ENCODE measurements at regions not wholly inside any gene's neighbourhood (a gene's known extent, or its start where the extent isn't known, plus 50 kb on each side); places are given as distances from the start of the nearest gene placed in this dataset.

DNA sequence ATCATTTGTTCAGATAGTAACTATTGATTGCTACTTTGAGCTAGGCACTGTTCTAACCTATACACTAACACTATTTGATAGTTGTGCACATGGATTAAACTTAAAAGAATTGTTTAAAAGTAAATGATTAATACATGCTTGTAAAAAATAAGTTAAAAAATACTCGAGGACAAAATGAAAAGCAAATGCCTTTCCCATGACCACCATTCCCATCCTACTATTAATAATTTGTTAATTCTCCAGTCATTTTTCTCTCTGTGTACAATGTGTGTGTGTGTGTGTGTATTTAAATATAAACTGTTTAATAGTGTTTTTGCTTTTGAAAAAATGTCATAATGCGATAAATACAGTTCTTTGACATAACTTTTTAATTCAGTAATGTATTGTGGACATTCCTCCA, 78.7 kb upstream of the KCNMB2 start:
- no peak overlapping the region for H3K9ac ChIP-seq (ENCODE audit: low read length in 2 of 2)
- H3K4me1 ChIP-seq (ENCODE audit: control insufficient read depth, insufficient read depth, low read length), result peaks cover 8% of the 10 kb centered on the region
- no peaks in the 10 kb centered on the region for H3K36me3 ChIP-seq (ENCODE audit: control insufficient read depth in 2 of 2, insufficient read depth in 2 of 2, low read length in 2 of 2)
- H3K9me3 ChIP-seq (ENCODE audit: control insufficient read depth in 2 of 2, low read length in 2 of 2), result no peaks in the 10 kb centered on the region
- no peak overlapping the region for H3K27ac ChIP-seq (ENCODE audit: low read length)
- H3K4me3 ChIP-seq (ENCODE audit: low read length in 2 of 2), result no peak overlapping the region
- H3K27me3 ChIP-seq (ENCODE audit: control insufficient read depth in 1 of 2, insufficient read depth in 2 of 2, low read length in 2 of 2), result no peaks in the 10 kb centered on the region

- Histone ChIP-seq H3K36me3 (ENCODE audit: control insufficient read depth in 2 of 2, insufficient read depth in 2 of 2, low read length in 2 of 2) (no peaks in the 10 kb centered on the region), H3K4me3 (ENCODE audit: low read length in 2 of 2) (no peak overlapping the region), H3K27ac (ENCODE audit: low read length) (no peak overlapping the region), H3K9ac (ENCODE audit: low read length in 2 of 2) (no peak overlapping the region), H3K9me3 (ENCODE audit: control insufficient read depth in 2 of 2, low read length in 2 of 2) (no peaks in the 10 kb centered on the region), H3K4me1 (ENCODE audit: control insufficient read depth, insufficient read depth, low read length) (peaks cover 8% of the 10 kb centered on the region), H3K27me3 (ENCODE audit: control insufficient read depth in 1 of 2, insufficient read depth in 2 of 2, low read length in 2 of 2) (no peaks in the 10 kb centered on the region)
These were observed 77.8 kb upstream of the KCNMB2 start for GRCh38 chr3:178458313-178459037.

GRCh38 chr3:178459038-178459410, 77.2 kb upstream of the KCNMB2 start:
- Histone ChIP-seq H3K9me3 (ENCODE audit: control insufficient read depth in 2 of 2, low read length in 2 of 2) (no peaks in the 10 kb centered on the region), H3K9ac (ENCODE audit: low read length in 2 of 2) (no peak overlapping the region), H3K4me1 (ENCODE audit: control insufficient read depth, insufficient read depth, low read length) (peaks cover 8% of the 10 kb centered on the region), H3K27me3 (ENCODE audit: control insufficient read depth in 1 of 2, insufficient read depth in 2 of 2, low read length in 2 of 2) (no peaks in the 10 kb centered on the region), H3K27ac (ENCODE audit: low read length) (no peak overlapping the region), H3K36me3 (ENCODE audit: control insufficient read depth in 2 of 2, insufficient read depth in 2 of 2, low read length in 2 of 2) (no peaks in the 10 kb centered on the region), H3K4me3 (ENCODE audit: low read length in 2 of 2) (no peak overlapping the region)

GRCh38 chr3:178465260-178466180, 70.7 kb upstream of the KCNMB2 start:
- H3K27me3 ChIP-seq (ENCODE audit: control insufficient read depth in 1 of 2, insufficient read depth in 2 of 2, low read length in 2 of 2), result no peaks in the 10 kb centered on the region

GRCh38 chr3:178472941-178473340, 63.3 kb upstream of the KCNMB2 start:
- Histone ChIP-seq H3K9ac (ENCODE audit: low read length in 2 of 2) (no peak overlapping the region), H3K27me3 (ENCODE audit: control insufficient read depth in 1 of 2, insufficient read depth in 2 of 2, low read length in 2 of 2) (no peaks in the 10 kb centered on the region), H3K4me3 (ENCODE audit: low read length in 2 of 2) (no peak overlapping the region), H3K9me3 (ENCODE audit: control insufficient read depth in 2 of 2, low read length in 2 of 2) (no peaks in the 10 kb centered on the region), H3K27ac (ENCODE audit: low read length) (no peak overlapping the region), H3K36me3 (ENCODE audit: control insufficient read depth in 2 of 2, insufficient read depth in 2 of 2, low read length in 2 of 2) (no peaks in the 10 kb centered on the region), H3K4me1 (ENCODE audit: control insufficient read depth, insufficient read depth, low read length) (no peaks in the 10 kb centered on the region)

More at GRCh38 chr3:178465260-178466180, 70.7 kb upstream of the KCNMB2 start:
- Histone ChIP-seq H3K4me3 (ENCODE audit: low read length in 2 of 2) (no peak overlapping the region), H3K27ac (ENCODE audit: low read length) (no peak overlapping the region), H3K36me3 (ENCODE audit: control insufficient read depth in 2 of 2, insufficient read depth in 2 of 2, low read length in 2 of 2) (no peaks in the 10 kb centered on the region), H3K9me3 (ENCODE audit: control insufficient read depth in 2 of 2, low read length in 2 of 2) (peaks cover 0 to 3% of the 10 kb centered on the region in 2 donors), H3K9ac (ENCODE audit: low read length in 2 of 2) (no peak overlapping the region), H3K4me1 (ENCODE audit: control insufficient read depth, insufficient read depth, low read length) (no peaks in the 10 kb centered on the region)

DNA sequence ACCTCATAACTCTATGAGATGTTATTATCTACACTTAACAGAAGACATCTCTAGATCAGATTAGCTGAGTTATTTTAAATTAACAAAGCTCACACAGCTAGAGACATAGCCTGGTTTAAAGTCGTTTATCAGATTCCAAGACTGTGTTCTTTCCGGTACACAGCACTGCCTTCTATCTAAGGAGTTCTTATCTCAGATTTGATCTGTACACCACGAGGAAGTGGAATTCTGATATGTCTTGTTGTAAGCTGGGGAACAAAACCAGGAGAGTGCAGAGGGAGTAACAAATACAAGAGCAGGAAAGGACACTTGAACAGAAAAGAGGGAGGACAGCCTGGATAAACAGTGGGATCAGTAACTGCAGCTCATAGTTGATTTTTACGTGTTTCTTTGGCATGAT, 61.7 kb upstream of the KCNMB2 start:
- no peaks in the 10 kb centered on the region for H3K9me3 ChIP-seq (ENCODE audit: control insufficient read depth in 2 of 2, low read length in 2 of 2)
- no peaks in the 10 kb centered on the region for H3K27me3 ChIP-seq (ENCODE audit: control insufficient read depth in 1 of 2, insufficient read depth in 2 of 2, low read length in 2 of 2)
- no peak overlapping the region for H3K9ac ChIP-seq (ENCODE audit: low read length in 2 of 2)
- H3K27ac ChIP-seq (ENCODE audit: low read length), result no peak overlapping the region
- no peaks in the 10 kb centered on the region for H3K36me3 ChIP-seq (ENCODE audit: control insufficient read depth in 2 of 2, insufficient read depth in 2 of 2, low read length in 2 of 2)
- H3K4me3 ChIP-seq (ENCODE audit: low read length in 2 of 2), result no peak overlapping the region
- no peaks in the 10 kb centered on the region for H3K4me1 ChIP-seq (ENCODE audit: control insufficient read depth, insufficient read depth, low read length)

DNA sequence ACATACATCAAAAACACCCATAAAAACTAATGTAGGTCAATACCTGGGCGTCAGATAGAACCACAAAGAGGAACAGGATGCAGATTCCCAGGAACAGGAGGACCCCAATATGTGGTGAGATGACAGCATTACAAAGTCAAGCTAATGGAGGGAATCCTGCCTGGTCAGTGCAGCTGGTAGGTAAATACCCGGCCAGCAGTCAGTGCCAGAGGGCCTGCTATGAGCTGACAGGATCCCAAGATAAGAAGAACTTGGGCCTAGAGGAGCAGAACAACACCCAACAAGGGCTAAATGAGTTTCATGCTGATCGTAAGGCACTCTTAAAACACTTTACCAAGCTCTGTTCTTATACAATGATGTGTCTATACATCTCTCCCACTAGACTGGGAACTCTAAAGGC, 61.2 kb upstream of the KCNMB2 start:
- H3K4me1 ChIP-seq (ENCODE audit: control insufficient read depth, insufficient read depth, low read length), result no peaks in the 10 kb centered on the region
- no peaks in the 10 kb centered on the region for H3K36me3 ChIP-seq (ENCODE audit: control insufficient read depth in 2 of 2, insufficient read depth in 2 of 2, low read length in 2 of 2)
- no peaks in the 10 kb centered on the region for H3K27me3 ChIP-seq (ENCODE audit: control insufficient read depth in 1 of 2, insufficient read depth in 2 of 2, low read length in 2 of 2)
- no peaks in the 10 kb centered on the region for H3K9me3 ChIP-seq (ENCODE audit: control insufficient read depth in 2 of 2, low read length in 2 of 2)
- no peak overlapping the region for H3K4me3 ChIP-seq (ENCODE audit: low read length in 2 of 2)
- no peak overlapping the region for H3K9ac ChIP-seq (ENCODE audit: low read length in 2 of 2)
- H3K27ac ChIP-seq (ENCODE audit: low read length), result no peak overlapping the region

- Histone ChIP-seq H3K27ac (ENCODE audit: low read length) (no peak overlapping the region), H3K4me1 (ENCODE audit: control insufficient read depth, insufficient read depth, low read length) (no peaks in the 10 kb centered on the region), H3K36me3 (ENCODE audit: control insufficient read depth in 2 of 2, insufficient read depth in 2 of 2, low read length in 2 of 2) (no peaks in the 10 kb centered on the region), H3K9me3 (ENCODE audit: control insufficient read depth in 2 of 2, low read length in 2 of 2) (no peaks in the 10 kb centered on the region), H3K4me3 (ENCODE audit: low read length in 2 of 2) (no peak overlapping the region), H3K27me3 (ENCODE audit: control insufficient read depth in 1 of 2, insufficient read depth in 2 of 2, low read length in 2 of 2) (no peaks in the 10 kb centered on the region), H3K9ac (ENCODE audit: low read length in 2 of 2) (no peak overlapping the region)
These were observed 59.4 kb upstream of the KCNMB2 start for GRCh38 chr3:178476886-178477285.

DNA sequence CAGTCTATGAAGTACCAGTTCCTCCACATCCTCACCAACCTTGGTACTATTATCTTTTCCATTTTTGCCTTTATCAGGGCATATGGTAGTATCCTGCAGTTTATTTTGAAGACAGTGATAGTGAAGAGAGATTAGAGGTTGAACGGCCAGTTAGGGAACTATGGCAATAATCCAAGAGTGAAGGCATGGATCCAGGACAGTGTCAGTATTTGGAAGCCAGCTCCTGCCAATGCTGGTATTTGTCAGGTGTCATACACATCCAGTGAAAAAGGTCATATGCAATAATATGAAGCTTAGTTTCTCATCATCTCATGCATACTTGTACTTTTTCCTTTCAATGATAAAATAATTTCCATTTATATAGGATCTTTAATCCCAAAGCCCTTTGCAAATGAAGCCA, 56.8 kb upstream of the KCNMB2 start:
- no peaks in the 10 kb centered on the region for H3K4me1 ChIP-seq (ENCODE audit: control insufficient read depth, insufficient read depth, low read length)
- H3K4me3 ChIP-seq (ENCODE audit: low read length in 2 of 2), result no peak overlapping the region
- no peak overlapping the region for H3K9ac ChIP-seq (ENCODE audit: low read length in 2 of 2)
- no peaks in the 10 kb centered on the region for H3K9me3 ChIP-seq (ENCODE audit: control insufficient read depth in 2 of 2, low read length in 2 of 2)
- no peak overlapping the region for H3K27ac ChIP-seq (ENCODE audit: low read length)
- H3K27me3 ChIP-seq (ENCODE audit: control insufficient read depth in 1 of 2, insufficient read depth in 2 of 2, low read length in 2 of 2), result no peaks in the 10 kb centered on the region
- H3K36me3 ChIP-seq (ENCODE audit: control insufficient read depth in 2 of 2, insufficient read depth in 2 of 2, low read length in 2 of 2), result no peaks in the 10 kb centered on the region

DNA sequence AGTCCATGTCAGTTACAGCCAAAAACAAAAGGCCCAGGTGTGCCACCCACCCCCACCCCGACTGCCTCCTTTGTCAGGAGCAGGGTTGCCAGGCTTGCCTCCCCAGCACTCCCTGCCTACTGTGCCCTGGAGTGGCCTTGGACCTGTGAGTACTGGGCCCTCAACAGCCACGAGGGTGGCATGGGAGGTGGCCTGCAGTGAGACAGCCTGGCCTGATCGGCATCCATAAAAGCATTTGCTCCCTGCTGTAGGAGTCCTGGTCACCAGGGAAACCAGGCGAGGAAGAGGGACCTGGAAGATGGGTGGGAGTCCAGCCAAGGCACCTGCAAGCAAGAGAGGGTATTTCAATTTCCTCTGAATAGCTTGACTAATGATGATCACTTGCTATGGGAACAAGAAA, 56.4 kb upstream of the KCNMB2 start:
- H3K27me3 ChIP-seq (ENCODE audit: control insufficient read depth in 1 of 2, insufficient read depth in 2 of 2, low read length in 2 of 2), result no peaks in the 10 kb centered on the region
- no peak overlapping the region for H3K9ac ChIP-seq (ENCODE audit: low read length in 2 of 2)
- no peaks in the 10 kb centered on the region for H3K4me1 ChIP-seq (ENCODE audit: control insufficient read depth, insufficient read depth, low read length)
- H3K27ac ChIP-seq (ENCODE audit: low read length), result no peak overlapping the region
- no peak overlapping the region for H3K4me3 ChIP-seq (ENCODE audit: low read length in 2 of 2)
- no peaks in the 10 kb centered on the region for H3K9me3 ChIP-seq (ENCODE audit: control insufficient read depth in 2 of 2, low read length in 2 of 2)
- H3K36me3 ChIP-seq (ENCODE audit: control insufficient read depth in 2 of 2, insufficient read depth in 2 of 2, low read length in 2 of 2), result no peaks in the 10 kb centered on the region

- Histone ChIP-seq H3K9me3 (ENCODE audit: control insufficient read depth in 2 of 2, low read length in 2 of 2) (no peaks in the 10 kb centered on the region), H3K27me3 (ENCODE audit: control insufficient read depth in 1 of 2, insufficient read depth in 2 of 2, low read length in 2 of 2) (no peaks in the 10 kb centered on the region), H3K4me3 (ENCODE audit: low read length in 2 of 2) (no peak overlapping the region), H3K9ac (ENCODE audit: low read length in 2 of 2) (no peak overlapping the region), H3K36me3 (ENCODE audit: control insufficient read depth in 2 of 2, insufficient read depth in 2 of 2, low read length in 2 of 2) (no peaks in the 10 kb centered on the region), H3K4me1 (ENCODE audit: control insufficient read depth, insufficient read depth, low read length) (no peaks in the 10 kb centered on the region), H3K27ac (ENCODE audit: low read length) (no peak overlapping the region)
These were observed 56.0 kb upstream of the KCNMB2 start for GRCh38 chr3:178480274-178480673.

Measured in stomach smooth muscle (tissue), 2 donors.